C4-2B (cell line): ENCODE measurements at regions not wholly inside any gene's neighbourhood (a gene's known extent, or its start where the extent isn't known, plus 50 kb on each side); places are given as distances from the start of the nearest gene placed in this dataset.

Experiments
- CTCF ChIP-seq: fragments of 450-650 bp; conservative IDR thresholded peaks from 2 replicates; pipeline ENCODE4 v1.5.1; 2017; ENCODE audit warnings: mild to moderate bottlenecking
- ZFX ChIP-seq: fragments of 450-650 bp; IDR thresholded peaks from 2 replicates; pipeline ENCODE4 v1.6.1; 2017

- TF ChIP-seq CTCF (no peak), ZFX (no peak)
These were observed 222.3 kb upstream of the ANKRD55 start for GRCh38 chr5:56455417-56455816.
